ENCODE measurements at regions not wholly inside any gene's neighbourhood (a gene's known extent, or its start where the extent isn't known, plus 50 kb on each side); places are given as distances from the start of the nearest gene placed in this dataset.

- ChIA-PET POLR2A (no interaction called here), CTCF (no interaction called here)
- no peak for DNase-seq (ENCODE audit: low read depth, low spot score)
- TF ChIP-seq, protein P1, sequence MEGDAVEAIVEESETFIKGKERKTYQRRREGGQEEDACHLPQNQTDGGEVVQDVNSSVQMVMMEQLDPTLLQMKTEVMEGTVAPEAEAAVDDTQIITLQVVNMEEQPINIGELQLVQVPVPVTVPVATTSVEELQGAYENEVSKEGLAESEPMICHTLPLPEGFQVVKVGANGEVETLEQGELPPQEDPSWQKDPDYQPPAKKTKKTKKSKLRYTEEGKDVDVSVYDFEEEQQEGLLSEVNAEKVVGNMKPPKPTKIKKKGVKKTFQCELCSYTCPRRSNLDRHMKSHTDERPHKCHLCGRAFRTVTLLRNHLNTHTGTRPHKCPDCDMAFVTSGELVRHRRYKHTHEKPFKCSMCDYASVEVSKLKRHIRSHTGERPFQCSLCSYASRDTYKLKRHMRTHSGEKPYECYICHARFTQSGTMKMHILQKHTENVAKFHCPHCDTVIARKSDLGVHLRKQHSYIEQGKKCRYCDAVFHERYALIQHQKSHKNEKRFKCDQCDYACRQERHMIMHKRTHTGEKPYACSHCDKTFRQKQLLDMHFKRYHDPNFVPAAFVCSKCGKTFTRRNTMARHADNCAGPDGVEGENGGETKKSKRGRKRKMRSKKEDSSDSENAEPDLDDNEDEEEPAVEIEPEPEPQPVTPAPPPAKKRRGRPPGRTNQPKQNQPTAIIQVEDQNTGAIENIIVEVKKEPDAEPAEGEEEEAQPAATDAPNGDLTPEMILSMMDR (IDR thresholded peaks at IDR 0.05; ENCODE audit: insufficient read depth, low read length, missing control alignments), result no peak
- no peak overlapping the region for H3K4me3 ChIP-seq (ENCODE audit: low read depth, low read length)
Observed at GRCh38 chr7:88357781-88358525, 51.3 kb upstream of the STEAP4 start.

- no peak for DNase-seq (ENCODE audit: low read depth, low spot score)
- TF ChIP-seq, protein P1 (IDR thresholded peaks at IDR 0.05; ENCODE audit: insufficient read depth, low read length, missing control alignments), result no peak
- ChIA-PET POLR2A (no interaction called here), CTCF (no interaction called here)
- no peak overlapping the region for H3K4me3 ChIP-seq (ENCODE audit: low read depth, low read length)
Observed at GRCh38 chr7:88357294-88357693, 50.6 kb upstream of the STEAP4 start.
